Heart left ventricle (tissue), 16 donors: ENCODE measurements at regions not wholly inside any gene's neighbourhood (a gene's known extent, or its start where the extent isn't known, plus 50 kb on each side); places are given as distances from the start of the nearest gene placed in this dataset.
A peak's percentile ranks its signal among the peaks of the same experiment; 100 is the strongest.
"Not testable (repeated sequence)": the region's sequence is repeated elsewhere in the genome, so short reads cannot be mapped to it uniquely, and the experiment has no call there.

Experiments
- ATAC-seq, 4 donors: fragments of 200-7000 bp; cut with Tn5 transposase; one replicate each; pipeline ENCODE4 v1.9.1; 2020 to 2022; ENCODE audit warnings: moderate library complexity in 4 of 4, mild to moderate bottlenecking in 3 of 4, moderate number of reproducible peaks in 1 of 4
- DNase-seq, 5 donors: peaks; one replicate each; pipeline ENCODE4 v3.0.0-alpha.2; 2020
- H3K27ac ChIP-seq, 12 donors: fragments of 200-600 bp; sonication (generic) in 4 of 12; one replicate each; pipeline versions ENCODE4 v1.5.0 to v1.8.0; 2016 to 2022; ENCODE audit warnings: mild to moderate bottlenecking in 2 of 12
- H3K27me3 ChIP-seq, 9 donors: fragments of 200-600 bp; sonication (generic) in 2 of 9; one replicate each; pipeline versions ENCODE4 v1.5.1 to v1.8.0; 2016 to 2022; ENCODE audit warnings: mild to moderate bottlenecking in 3 of 9
- H3K36me3 ChIP-seq, 9 donors: fragments of 200-600 bp; sonication (generic) in 2 of 9; one replicate each; pipeline versions ENCODE4 v1.5.0 to v1.8.0; 2018 to 2022; ENCODE audit warnings: mild to moderate bottlenecking in 2 of 9
- H3K4me1 ChIP-seq, 12 donors: fragments of 200-600 bp; sonication (generic) in 4 of 12; one replicate each; pipeline versions ENCODE4 v1.5.0 to v1.8.0; 2016 to 2022; ENCODE audit warnings: mild to moderate bottlenecking in 3 of 12
- H3K4me3 ChIP-seq, 12 donors: fragments of 200-600 bp; sonication (generic) in 4 of 12; one replicate each; pipeline versions ENCODE4 v1.5.0 to v1.8.0; 2017 to 2022; ENCODE audit warnings: mild to moderate bottlenecking in 9 of 12, moderate library complexity in 4 of 12
- H3K9me3 ChIP-seq, 12 donors: fragments of 200-600 bp; sonication (generic) in 4 of 12; one replicate each; pipeline versions ENCODE4 v1.5.0 to v1.8.0; 2016 to 2022; ENCODE audit warnings: mild to moderate bottlenecking in 1 of 12
- POLR2A ChIP-seq, 2 donors: fragments of 450-650 bp; IDR thresholded peaks; one replicate each; pipeline ENCODE4 v1.6.1; 2017; ENCODE audit warnings: antibody characterized with exemption in 2 of 2, mild to moderate bottlenecking in 2 of 2, moderate library complexity in 2 of 2
- WGBS, 4 donors: extraction: QIAGEN DNeasy Blood & Tissue Kit in 2 of 4; methylation state at CpG; one replicate each; pipeline versions ENCODE4 v1.1.5 to v1.1.7; 2013 to 2018; 5-methylcytosine and 5-hydroxymethylcytosine counted together
- intact Hi-C, 10 donors: fragments of 100-400 bp; cut with DNase I; formaldehyde crosslinking; loops; one replicate each; pipeline versions ENCODE4 v1.11.1 to v1.14.2; 2022
- TF ChIP-seq, protein P1 (sequence below), 12 donors: fragments of 200-600 bp; sonication (generic) in 4 of 12; IDR thresholded peaks; one replicate each; pipeline versions ENCODE4 v1.5.0 to v1.8.0; 2018 to 2022; ENCODE audit warnings: antibody characterized with exemption in 12 of 12, mild to moderate bottlenecking in 5 of 12
- donor health status: ischemic (EF 13 %, LVEDD 7.1; RV severe dilation, severe dysfunction).
- donor health status: healthy with polysubstance abuse.
- donor health status: DM: no; HTN: yes; CAD: no.
- donor health status: DM: no; HTN: no; CAD: no.
- donor health status: ischemic (EF 25% LVEDD 6.9; RV normal size, moderate dysfunction).
- donor health status: ischemic (EF 25% LVEDD 5.7; RV mildly dilated, moderate dysfunction).
- donor health status: healthy.
- donor health status: DM: yes; HTN: yes; CAD: no.
- donor health status: ischemic (EF 35%, LVEDD 5.7; RV mildly dilated, moderate dysfunction).
- donor health status: nonischemic (EF 11% LVEDD 7.7; RV severe dilation, severe dysfunction).
- donor health status: DM: yes; HTN: yes; CAD: no.
- donor health status: PGD.
- donor health status: ischemic (EF 29% LVEDD 5.4; RV normal size, mild dysfunction).
- donor health status: nonischemic (EF 23%, LVEDD 6.1; RV moderate dilation, normal function).

GRCh38 chr6:27145731-27146455, 101.6 kb upstream of the PRSS16 start:
- DNase-seq (peak; percentile 66 to 83 (median 79)), ATAC-seq (peak; percentile 55 to 79 (median 78))
- no peak for TF ChIP-seq POLR2A (IDR thresholded peaks at IDR 0.05)
- TF ChIP-seq, protein P1, sequence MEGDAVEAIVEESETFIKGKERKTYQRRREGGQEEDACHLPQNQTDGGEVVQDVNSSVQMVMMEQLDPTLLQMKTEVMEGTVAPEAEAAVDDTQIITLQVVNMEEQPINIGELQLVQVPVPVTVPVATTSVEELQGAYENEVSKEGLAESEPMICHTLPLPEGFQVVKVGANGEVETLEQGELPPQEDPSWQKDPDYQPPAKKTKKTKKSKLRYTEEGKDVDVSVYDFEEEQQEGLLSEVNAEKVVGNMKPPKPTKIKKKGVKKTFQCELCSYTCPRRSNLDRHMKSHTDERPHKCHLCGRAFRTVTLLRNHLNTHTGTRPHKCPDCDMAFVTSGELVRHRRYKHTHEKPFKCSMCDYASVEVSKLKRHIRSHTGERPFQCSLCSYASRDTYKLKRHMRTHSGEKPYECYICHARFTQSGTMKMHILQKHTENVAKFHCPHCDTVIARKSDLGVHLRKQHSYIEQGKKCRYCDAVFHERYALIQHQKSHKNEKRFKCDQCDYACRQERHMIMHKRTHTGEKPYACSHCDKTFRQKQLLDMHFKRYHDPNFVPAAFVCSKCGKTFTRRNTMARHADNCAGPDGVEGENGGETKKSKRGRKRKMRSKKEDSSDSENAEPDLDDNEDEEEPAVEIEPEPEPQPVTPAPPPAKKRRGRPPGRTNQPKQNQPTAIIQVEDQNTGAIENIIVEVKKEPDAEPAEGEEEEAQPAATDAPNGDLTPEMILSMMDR (IDR thresholded peaks at IDR 0.05) = no peak
- Histone ChIP-seq H3K4me3 (peak overlapping the region; percentile 30 to 79 (median 65)), H3K27ac (peak overlapping the region; percentile 77 to 98 (median 90)), H3K9me3 (no peaks in the 10 kb centered on the region), H3K27me3 (no peaks in the 10 kb centered on the region), H3K4me1 (peaks cover 0 to 45% (median 11%) of the 10 kb centered on the region in 12 donors), H3K36me3 (peaks cover 0 to 7% (median 0%) of the 10 kb centered on the region in 9 donors)
- WGBS, 4 donors = 1 to 2% (median 1%) methylated on average over 25 of the region's 25 CpGs
- intact Hi-C loops = loop anchor here in 5 of 10 donors (1.0 to 10.0 kb wide), 7 partner anchors 13 to 1191 kb away; partner anchors contain the start of gene ZSCAN31 (in 1 of the 5)

- Histone ChIP-seq H3K4me3 (peak overlapping the region; percentile 30 to 79 (median 65)), H3K27ac (peak overlapping the region; percentile 77 to 98 (median 90)), H3K4me1 (peaks cover 0 to 41% (median 11%) of the 10 kb centered on the region in 12 donors)
- ATAC-seq (peak; percentile 2 to 19 (median 2)), DNase-seq (peak in 1 of 5 donors; percentile 28)
- WGBS, 4 donors = 0 to 7% (median 2%) methylated on average over 7 to 23 of the region's 23 CpGs
- H3K9me3 ChIP-seq, H3K27me3 ChIP-seq, H3K36me3 ChIP-seq: not testable (repeated sequence)
- intact Hi-C loops = loop anchor here in 5 of 10 donors (1.0 to 10.0 kb wide), 7 partner anchors 14 to 1191 kb away; partner anchors contain the start of gene ZSCAN31 (in 1 of the 5)
Measured at GRCh38 chr6:27146456-27146705, 101.1 kb upstream of the PRSS16 start.

DNA sequence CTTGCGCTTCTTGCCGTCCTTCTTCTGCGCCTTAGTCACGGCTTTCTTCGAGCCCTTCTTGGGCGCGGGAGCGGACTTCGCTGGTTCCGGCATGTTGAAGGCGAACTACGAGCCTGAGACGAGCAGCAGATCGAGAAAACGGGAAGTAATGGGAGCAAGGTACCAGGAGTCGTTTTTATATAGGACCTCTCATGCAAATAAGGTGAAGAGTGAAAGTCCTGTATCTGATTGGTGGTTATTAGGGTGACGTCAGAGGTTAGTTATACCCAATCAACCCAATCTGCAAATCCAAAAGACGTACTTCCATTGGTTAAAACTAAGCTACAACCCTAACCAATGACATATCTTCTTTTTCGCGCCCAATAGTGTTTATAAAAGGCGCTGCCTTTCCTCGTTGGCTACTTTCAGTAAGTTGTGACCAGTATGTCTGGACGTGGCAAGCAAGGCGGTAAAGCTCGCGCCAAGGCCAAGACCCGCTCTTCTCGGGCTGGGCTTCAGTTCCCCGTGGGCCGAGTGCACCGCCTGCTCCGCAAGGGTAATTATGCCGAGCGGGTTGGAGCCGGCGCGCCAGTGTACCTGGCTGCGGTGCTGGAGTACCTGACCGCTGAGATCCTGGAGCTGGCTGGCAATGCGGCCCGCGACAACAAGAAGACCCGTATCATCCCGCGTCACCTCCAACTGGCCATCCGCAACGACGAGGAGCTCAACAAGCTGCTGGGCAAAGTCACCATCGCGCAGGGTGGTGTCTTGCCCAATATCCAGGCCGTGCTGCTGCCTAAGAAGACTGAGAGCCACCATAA, 100.6 kb upstream of the PRSS16 start:
- TF ChIP-seq, protein P1 (IDR thresholded peaks at IDR 0.05) = no peak
- peak; percentile 15 to 96 for TF ChIP-seq POLR2A (IDR thresholded peaks at IDR 0.05)
- ATAC-seq (peak; percentile 95 to 98 (median 96)), DNase-seq (peak; percentile 73 to 84 (median 79))
- Histone ChIP-seq H3K27ac (peak overlapping the region; percentile 77 to 98 (median 90)), H3K4me1 (peaks cover 0 to 37% (median 11%) of the 10 kb centered on the region in 12 donors), H3K4me3 (peak overlapping the region; percentile 30 to 79 (median 65)), H3K36me3 (peaks cover 0 to 7% (median 0%) of the 10 kb centered on the region in 9 donors), H3K9me3 (no peaks in the 10 kb centered on the region), H3K27me3 (no peaks in the 10 kb centered on the region)
- intact Hi-C loops = loop anchor here in 5 of 10 donors (1.0 to 10.0 kb wide), 7 partner anchors 14 to 1190 kb away; partner anchors contain the start of gene ZSCAN31 (in 1 of the 5)
- WGBS, 4 donors = 0 to 4% (median 2%) methylated on average over 29 to 51 of the region's 51 CpGs

- TF ChIP-seq, protein P1 (IDR thresholded peaks at IDR 0.05) = no peak
- no peak for TF ChIP-seq POLR2A (IDR thresholded peaks at IDR 0.05)
- Histone ChIP-seq H3K36me3 (peaks cover 0 to 3% (median 0%) of the 10 kb centered on the region in 9 donors), H3K9me3 (no peaks in the 10 kb centered on the region), H3K27me3 (no peaks in the 10 kb centered on the region), H3K27ac (no peak overlapping the region), H3K4me1 (peaks cover 0 to 23% (median 11%) of the 10 kb centered on the region in 12 donors), H3K4me3 (no peak overlapping the region)
- ATAC-seq (no peak), DNase-seq (no peak)
- intact Hi-C loops = loop anchor here in 3 of 10 donors (5.0 to 10.0 kb wide), 4 partner anchors 974 to 1189 kb away; partner anchors contain the start of gene ZSCAN31 (in 1 of the 3)
- WGBS, 4 donors = 87 to 92% (median 90%) methylated on average over 2 of the region's 2 CpGs
Measured at GRCh38 chr6:27148404-27148795, 99.1 kb upstream of the PRSS16 start.
